Neural progenitor cell (in vitro differentiated cells): ENCODE measurements at regions not wholly inside any gene's neighbourhood (a gene's known extent, or its start where the extent isn't known, plus 50 kb on each side); places are given as distances from the start of the nearest gene placed in this dataset.
A peak's percentile ranks its signal among the peaks of the same experiment; 100 is the strongest.

Source experiments
- DNase-seq: peaks from one replicate; pipeline ENCODE4 v3.0.0-alpha.2; 2016; ENCODE audit warnings: low spot score
- H2AFZ ChIP-seq: fragments of 200-600 bp; sonication (generic); replicated peaks from 2 replicates; pipeline ENCODE4 v1.6.1; 2016; ENCODE audit warnings: antibody characterized with exemption
- H3F3A ChIP-seq: fragments of 200-600 bp; sonication (generic); 2 replicates; pipeline ENCODE4 v1.6.1; 2016; ENCODE audit warnings: antibody characterized with exemption, low read depth
- H3K27ac ChIP-seq: fragments of 200-600 bp; sonication (generic); 2 replicates; pipeline ENCODE4 v1.5.1; 2016; ENCODE audit warnings: mild to moderate bottlenecking
- H3K27me3 ChIP-seq: fragments of 200-600 bp; sonication (generic); 2 replicates; pipeline ENCODE4 v1.6.1; 2016; ENCODE audit warnings: mild to moderate bottlenecking, moderate library complexity
- H3K36me3 ChIP-seq: fragments of 200-600 bp; sonication (generic); 2 replicates; pipeline ENCODE4 v1.5.1; 2016
- H3K4me1 ChIP-seq: fragments of 200-600 bp; sonication (generic); 2 replicates; pipeline ENCODE4 v1.6.1; 2016; ENCODE audit warnings: mixed run types
- H3K4me2 ChIP-seq: fragments of 200-600 bp; sonication (generic); 2 replicates; pipeline ENCODE4 v1.6.1; 2016
- H3K4me3 ChIP-seq: fragments of 200-600 bp; sonication (generic); 2 replicates; pipeline ENCODE4 v1.5.1; 2016
- H3K79me2 ChIP-seq: fragments of 200-600 bp; sonication (generic); 2 replicates; pipeline ENCODE4 v1.6.1; 2016; ENCODE audit warnings: low read depth
- H3K9ac ChIP-seq: fragments of 200-600 bp; sonication (generic); 2 replicates; pipeline ENCODE4 v1.6.1; 2016
- H3K9me3 ChIP-seq: fragments of 200-600 bp; sonication (generic); 2 replicates; pipeline ENCODE4 v1.5.1; 2016; ENCODE audit warnings: low read depth
- H4K20me1 ChIP-seq: fragments of 200-600 bp; sonication (generic); 2 replicates; pipeline ENCODE4 v1.6.1; 2016; ENCODE audit warnings: low read depth
- H3K27ac Mint-ChIP-seq: 3 replicates; pipeline ENCODE4 v1.8.0; 2021; ENCODE audit warnings: mixed read lengths
- H3K27me3 Mint-ChIP-seq: 2 replicates; pipeline ENCODE4 v1.8.0; 2022; ENCODE audit warnings: low read depth, mild to moderate bottlenecking, inconsistent platforms, moderate library complexity, mixed read lengths; ENCODE audit not compliant: insufficient read depth
- H3K36me3 Mint-ChIP-seq: 3 replicates; pipeline ENCODE4 v1.8.0; 2021; ENCODE audit warnings: mixed read lengths
- H3K4me1 Mint-ChIP-seq: 3 replicates; pipeline ENCODE4 v1.8.0; 2021; ENCODE audit warnings: mixed read lengths
- H3K4me3 Mint-ChIP-seq: 3 replicates; pipeline ENCODE4 v1.8.0; 2021; ENCODE audit warnings: mild to moderate bottlenecking, moderate library complexity, mixed read lengths
- H3K9me3 Mint-ChIP-seq: 3 replicates; pipeline ENCODE4 v1.8.0; 2020; ENCODE audit warnings: mixed read lengths
- CTCF ChIP-seq: fragments of 200-600 bp; sonication (generic); IDR thresholded peaks from 2 replicates; pipeline ENCODE4 v1.5.1; 2017; ENCODE audit warnings: antibody characterized with exemption, mild to moderate bottlenecking
- EZH2 ChIP-seq: fragments of 200-600 bp; sonication (generic); IDR thresholded peaks from 2 replicates; pipeline ENCODE4 v1.6.1; 2017; ENCODE audit warnings: antibody characterized with exemption, mild to moderate bottlenecking, moderate library complexity
- EZH2phosphoT487 ChIP-seq: fragments of 200-600 bp; sonication (generic); IDR thresholded peaks from 2 replicates; pipeline ENCODE4 v1.6.1; 2017; ENCODE audit warnings: antibody characterized with exemption

- H3K4me3 ChIP-seq: no peak overlapping the region
- H2AFZ ChIP-seq: peak overlapping the region; percentile 36
- no peak overlapping the region for H3K4me3 Mint-ChIP-seq
Observed at GRCh38 chr13:37168926-37169325, 63.5 kb upstream of the CSNK1A1L start.

GRCh38 chr13:37168151-37168550, 62.7 kb upstream of the CSNK1A1L start:
- no peak overlapping the region for H3K4me3 Mint-ChIP-seq
- H4K20me1 ChIP-seq: no peaks in the 10 kb centered on the region

More at GRCh38 chr13:37168926-37169325, 63.5 kb upstream of the CSNK1A1L start:
- no peaks in the 10 kb centered on the region for H3K79me2 ChIP-seq
- H3K4me1 ChIP-seq: no peaks in the 10 kb centered on the region
- Mint-ChIP-seq H3K4me1 (no peaks in the 10 kb centered on the region), H3K27me3 (peaks cover 2% of the 10 kb centered on the region), H3K27ac (no peak overlapping the region), H3K9me3 (no peaks in the 10 kb centered on the region), H3K36me3 (no peaks in the 10 kb centered on the region)
- no peaks in the 10 kb centered on the region for H3K36me3 ChIP-seq
- H3K9me3 ChIP-seq: no peaks in the 10 kb centered on the region
- DNase-seq: no peak
- H3K4me2 ChIP-seq: no peak overlapping the region
- no peak overlapping the region for H3K9ac ChIP-seq
- TF ChIP-seq CTCF (no peak), EZH2phosphoT487 (no peak), EZH2 (no peak)
- no peak overlapping the region for H3K27ac ChIP-seq
- H3F3A ChIP-seq: no peaks in the 10 kb centered on the region
- no peaks in the 10 kb centered on the region for H4K20me1 ChIP-seq
- H3K27me3 ChIP-seq: no peaks in the 10 kb centered on the region

GRCh38 chr13:37164635-37165034, 59.2 kb upstream of the CSNK1A1L start:
- H4K20me1 ChIP-seq: no peaks in the 10 kb centered on the region
- DNase-seq: no peak
- no peak overlapping the region for H3K4me3 Mint-ChIP-seq
- no peaks in the 10 kb centered on the region for H3K27me3 Mint-ChIP-seq
- TF ChIP-seq CTCF (no peak), EZH2 (no peak), EZH2phosphoT487 (no peak)
- peaks cover 10% of the 10 kb centered on the region for H3K9me3 Mint-ChIP-seq
- no peaks in the 10 kb centered on the region for H3K4me1 Mint-ChIP-seq
- no peaks in the 10 kb centered on the region for H3K36me3 Mint-ChIP-seq
- H3F3A ChIP-seq: no peaks in the 10 kb centered on the region
- H3K36me3 ChIP-seq: no peaks in the 10 kb centered on the region
- no peak overlapping the region for H3K9ac ChIP-seq
- H3K27ac Mint-ChIP-seq: no peak overlapping the region
- H3K9me3 ChIP-seq: peaks cover 9% of the 10 kb centered on the region
- no peak overlapping the region for H3K4me2 ChIP-seq
- no peaks in the 10 kb centered on the region for H3K79me2 ChIP-seq
- no peaks in the 10 kb centered on the region for H3K27me3 ChIP-seq
- H3K4me1 ChIP-seq: no peaks in the 10 kb centered on the region
- no peak overlapping the region for H2AFZ ChIP-seq
- no peak overlapping the region for H3K4me3 ChIP-seq
- no peak overlapping the region for H3K27ac ChIP-seq

More at GRCh38 chr13:37168151-37168550, 62.7 kb upstream of the CSNK1A1L start:
- Histone ChIP-seq H3K79me2 (no peaks in the 10 kb centered on the region), H3K4me1 (no peaks in the 10 kb centered on the region), H3K9me3 (no peaks in the 10 kb centered on the region), H3K27ac (no peak overlapping the region), H3K27me3 (no peaks in the 10 kb centered on the region), H3K4me3 (no peak overlapping the region), H3F3A (no peaks in the 10 kb centered on the region), H2AFZ (no peak overlapping the region), H3K9ac (no peak overlapping the region), H3K36me3 (no peaks in the 10 kb centered on the region), H3K4me2 (no peak overlapping the region)
- Mint-ChIP-seq H3K36me3 (no peaks in the 10 kb centered on the region), H3K9me3 (no peaks in the 10 kb centered on the region), H3K27ac (no peak overlapping the region), H3K27me3 (peaks cover 2% of the 10 kb centered on the region), H3K4me1 (no peaks in the 10 kb centered on the region)
- TF ChIP-seq EZH2phosphoT487: no peak
- no peak for DNase-seq

GRCh38 chr13:37163641-37164265, 58.3 kb upstream of the CSNK1A1L start:
- no peaks in the 10 kb centered on the region for H3K4me1 Mint-ChIP-seq
- H3K27ac Mint-ChIP-seq: no peak overlapping the region
- Histone ChIP-seq H3K79me2 (no peaks in the 10 kb centered on the region), H3K4me2 (no peak overlapping the region), H3K27ac (no peak overlapping the region), H3K27me3 (no peaks in the 10 kb centered on the region), H3K36me3 (no peaks in the 10 kb centered on the region), H3K9me3 (peaks cover 14% of the 10 kb centered on the region), H3K9ac (no peak overlapping the region), H3K4me3 (no peak overlapping the region), H3K4me1 (no peaks in the 10 kb centered on the region), H2AFZ (no peak overlapping the region), H4K20me1 (no peaks in the 10 kb centered on the region), H3F3A (no peaks in the 10 kb centered on the region)
- no peaks in the 10 kb centered on the region for H3K27me3 Mint-ChIP-seq
- H3K36me3 Mint-ChIP-seq: no peaks in the 10 kb centered on the region
- H3K9me3 Mint-ChIP-seq: peaks cover 13% of the 10 kb centered on the region
- no peak for TF ChIP-seq EZH2
- no peak for TF ChIP-seq CTCF
- no peak for TF ChIP-seq EZH2phosphoT487
- no peak for DNase-seq
- H3K4me3 Mint-ChIP-seq: no peak overlapping the region
